Endothelial cell (in vitro differentiated cells): ENCODE measurements at regions not wholly inside any gene's neighbourhood (a gene's known extent, or its start where the extent isn't known, plus 50 kb on each side); places are given as distances from the start of the nearest gene placed in this dataset.

Experiments used
- DNase-seq: peaks from one replicate; pipeline ENCODE4 v3.0.0; 2021; ENCODE audit warnings: low spot score
- H3K27ac Mint-ChIP-seq: one replicate; pipeline ENCODE4 v1.8.0; 2021; ENCODE audit warnings: mixed read lengths, inconsistent platforms; ENCODE audit not compliant: unreplicated experiment
- H3K27me3 Mint-ChIP-seq: one replicate; pipeline ENCODE4 v1.8.0; 2021; ENCODE audit warnings: mild to moderate bottlenecking, moderate library complexity, mixed read lengths, inconsistent platforms; ENCODE audit not compliant: unreplicated experiment
- H3K36me3 Mint-ChIP-seq: one replicate; pipeline ENCODE4 v1.8.0; 2021; ENCODE audit warnings: mild to moderate bottlenecking, low read depth, mixed read lengths, inconsistent platforms; ENCODE audit not compliant: unreplicated experiment
- H3K4me1 Mint-ChIP-seq: one replicate; pipeline ENCODE4 v1.8.0; 2021; ENCODE audit warnings: mild to moderate bottlenecking, mixed read lengths, inconsistent platforms; ENCODE audit not compliant: unreplicated experiment
- H3K4me3 Mint-ChIP-seq: one replicate; pipeline ENCODE4 v1.8.0; 2021; ENCODE audit warnings: mild to moderate bottlenecking, mixed read lengths, inconsistent platforms; ENCODE audit not compliant: unreplicated experiment
- H3K9me3 Mint-ChIP-seq: one replicate; pipeline ENCODE4 v1.8.0; 2021; ENCODE audit warnings: mixed read lengths, inconsistent platforms; ENCODE audit not compliant: unreplicated experiment
- TF ChIP-seq, protein P1 (sequence below): fragments of 200-600 bp; sonication (generic); IDR thresholded peaks from one replicate; pipeline ENCODE4 v1.5.0; 2021; ENCODE audit warnings: antibody characterized with exemption; ENCODE audit not compliant: unreplicated experiment

DNA sequence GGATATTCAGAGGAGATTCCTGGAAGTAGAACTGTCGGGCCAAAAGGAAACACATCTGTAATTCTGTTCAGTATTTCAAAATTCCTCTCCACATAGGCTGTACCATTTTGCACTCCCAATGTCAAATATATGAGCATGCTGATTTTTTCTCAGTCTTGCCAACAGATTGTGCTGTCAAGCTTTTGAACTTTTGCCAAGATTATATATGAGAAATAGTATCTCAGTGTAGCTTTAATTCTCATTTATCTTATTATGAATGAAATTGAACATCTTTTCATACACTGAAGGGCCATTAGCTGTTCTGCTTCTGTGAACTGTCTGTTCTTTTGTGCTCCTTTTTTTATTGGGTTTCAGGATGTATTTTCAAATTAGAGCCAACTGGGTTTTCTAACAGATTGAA is 907.1 kb downstream of the MAT2B start:
- Mint-ChIP-seq H3K27me3 (no peaks in the 10 kb centered on the region), H3K36me3 (no peaks in the 10 kb centered on the region), H3K27ac (no peak overlapping the region), H3K4me1 (no peaks in the 10 kb centered on the region), H3K4me3 (no peak overlapping the region), H3K9me3 (no peaks in the 10 kb centered on the region)
- TF ChIP-seq, protein P1, sequence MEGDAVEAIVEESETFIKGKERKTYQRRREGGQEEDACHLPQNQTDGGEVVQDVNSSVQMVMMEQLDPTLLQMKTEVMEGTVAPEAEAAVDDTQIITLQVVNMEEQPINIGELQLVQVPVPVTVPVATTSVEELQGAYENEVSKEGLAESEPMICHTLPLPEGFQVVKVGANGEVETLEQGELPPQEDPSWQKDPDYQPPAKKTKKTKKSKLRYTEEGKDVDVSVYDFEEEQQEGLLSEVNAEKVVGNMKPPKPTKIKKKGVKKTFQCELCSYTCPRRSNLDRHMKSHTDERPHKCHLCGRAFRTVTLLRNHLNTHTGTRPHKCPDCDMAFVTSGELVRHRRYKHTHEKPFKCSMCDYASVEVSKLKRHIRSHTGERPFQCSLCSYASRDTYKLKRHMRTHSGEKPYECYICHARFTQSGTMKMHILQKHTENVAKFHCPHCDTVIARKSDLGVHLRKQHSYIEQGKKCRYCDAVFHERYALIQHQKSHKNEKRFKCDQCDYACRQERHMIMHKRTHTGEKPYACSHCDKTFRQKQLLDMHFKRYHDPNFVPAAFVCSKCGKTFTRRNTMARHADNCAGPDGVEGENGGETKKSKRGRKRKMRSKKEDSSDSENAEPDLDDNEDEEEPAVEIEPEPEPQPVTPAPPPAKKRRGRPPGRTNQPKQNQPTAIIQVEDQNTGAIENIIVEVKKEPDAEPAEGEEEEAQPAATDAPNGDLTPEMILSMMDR, result no peak
- DNase-seq, result no peak

DNA sequence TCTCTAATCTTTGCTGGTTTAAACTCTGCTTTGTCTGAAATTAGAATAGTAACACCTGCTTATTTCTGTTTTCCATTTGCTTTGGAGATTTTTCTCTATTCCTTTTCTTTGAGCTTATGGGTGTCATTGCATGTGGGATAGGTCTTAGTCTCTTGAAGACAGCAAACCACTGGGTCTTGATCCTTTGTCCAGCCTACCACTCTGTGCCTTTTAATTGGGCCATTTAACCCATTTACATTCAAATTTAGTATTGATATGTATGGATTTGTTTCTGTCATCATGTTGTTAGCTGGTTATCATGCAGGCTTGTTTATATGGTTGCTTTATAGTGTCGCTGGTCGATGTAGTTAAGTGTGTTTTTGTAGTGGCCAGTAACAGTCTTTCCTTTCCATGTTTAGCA is 914.7 kb downstream of the MAT2B start:
- Mint-ChIP-seq H3K36me3 (no peaks in the 10 kb centered on the region), H3K4me1 (no peaks in the 10 kb centered on the region), H3K9me3 (no peaks in the 10 kb centered on the region), H3K4me3 (no peak overlapping the region), H3K27ac (no peak overlapping the region), H3K27me3 (no peaks in the 10 kb centered on the region)
- TF ChIP-seq, protein P1, result no peak
- no peak for DNase-seq

DNA sequence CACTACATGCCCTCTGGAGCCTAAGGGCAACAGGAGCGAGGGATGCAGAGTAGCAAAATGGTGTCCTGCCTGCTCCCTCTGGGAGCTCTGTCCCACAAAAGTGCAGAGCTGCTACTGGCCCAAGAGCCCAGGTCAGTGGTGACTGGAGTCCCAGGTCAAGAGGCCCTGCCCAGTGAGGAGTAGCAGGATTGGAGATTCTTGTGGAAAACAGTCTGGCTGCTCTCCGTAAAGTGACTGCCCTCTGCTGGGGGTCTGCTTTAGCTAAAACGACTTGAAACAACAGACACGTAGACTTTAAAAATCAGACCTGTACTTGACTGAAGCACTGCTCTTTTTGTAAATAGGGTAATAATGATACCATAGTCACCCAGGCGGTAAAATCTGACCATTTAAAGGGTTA is 917.0 kb downstream of the MAT2B start:
- no peaks in the 10 kb centered on the region for H3K4me1 Mint-ChIP-seq
- no peaks in the 10 kb centered on the region for H3K9me3 Mint-ChIP-seq
- no peaks in the 10 kb centered on the region for H3K27me3 Mint-ChIP-seq
- TF ChIP-seq, protein P1, result no peak
- H3K36me3 Mint-ChIP-seq, result no peaks in the 10 kb centered on the region
- no peak overlapping the region for H3K4me3 Mint-ChIP-seq
- peak; percentile 45 for DNase-seq
- H3K27ac Mint-ChIP-seq, result no peak overlapping the region

DNA sequence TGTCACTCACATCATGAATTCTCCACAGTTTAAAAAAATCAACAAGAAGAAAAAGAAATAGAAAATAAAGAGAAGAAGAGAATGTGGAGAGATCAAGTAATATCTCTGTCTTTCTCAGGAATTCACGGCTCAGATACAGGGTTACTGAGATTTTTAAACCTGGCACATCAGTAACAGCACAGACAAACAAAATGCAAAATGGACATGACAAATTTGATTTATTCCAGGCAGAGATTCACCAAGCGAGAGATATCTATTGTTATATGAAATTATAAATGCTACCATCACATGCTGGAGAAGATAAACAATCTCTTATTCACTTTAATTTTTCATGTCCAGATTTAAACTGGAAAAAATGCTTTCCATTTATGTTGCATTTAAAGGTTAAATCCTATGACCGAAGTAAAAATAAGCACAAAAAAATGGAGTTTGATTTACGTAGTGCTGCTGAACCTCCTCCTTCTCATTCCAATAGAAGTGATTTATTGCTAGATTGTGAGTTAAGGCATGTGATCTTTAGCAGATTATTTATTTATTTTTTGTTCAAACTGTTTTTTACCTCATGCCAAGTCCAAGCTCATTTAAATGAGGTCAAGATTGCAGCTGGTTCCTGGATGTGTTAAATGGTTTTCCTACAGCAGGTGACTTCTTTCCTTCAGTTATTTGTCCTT is 926.4 kb downstream of the MAT2B start:
- H3K4me3 Mint-ChIP-seq, result no peak overlapping the region
- H3K27ac Mint-ChIP-seq, result no peak overlapping the region
- H3K27me3 Mint-ChIP-seq, result no peaks in the 10 kb centered on the region
- H3K4me1 Mint-ChIP-seq, result no peaks in the 10 kb centered on the region
- H3K9me3 Mint-ChIP-seq, result no peaks in the 10 kb centered on the region
- no peak for DNase-seq
- H3K36me3 Mint-ChIP-seq, result no peaks in the 10 kb centered on the region
- TF ChIP-seq, protein P1, result no peak

DNA sequence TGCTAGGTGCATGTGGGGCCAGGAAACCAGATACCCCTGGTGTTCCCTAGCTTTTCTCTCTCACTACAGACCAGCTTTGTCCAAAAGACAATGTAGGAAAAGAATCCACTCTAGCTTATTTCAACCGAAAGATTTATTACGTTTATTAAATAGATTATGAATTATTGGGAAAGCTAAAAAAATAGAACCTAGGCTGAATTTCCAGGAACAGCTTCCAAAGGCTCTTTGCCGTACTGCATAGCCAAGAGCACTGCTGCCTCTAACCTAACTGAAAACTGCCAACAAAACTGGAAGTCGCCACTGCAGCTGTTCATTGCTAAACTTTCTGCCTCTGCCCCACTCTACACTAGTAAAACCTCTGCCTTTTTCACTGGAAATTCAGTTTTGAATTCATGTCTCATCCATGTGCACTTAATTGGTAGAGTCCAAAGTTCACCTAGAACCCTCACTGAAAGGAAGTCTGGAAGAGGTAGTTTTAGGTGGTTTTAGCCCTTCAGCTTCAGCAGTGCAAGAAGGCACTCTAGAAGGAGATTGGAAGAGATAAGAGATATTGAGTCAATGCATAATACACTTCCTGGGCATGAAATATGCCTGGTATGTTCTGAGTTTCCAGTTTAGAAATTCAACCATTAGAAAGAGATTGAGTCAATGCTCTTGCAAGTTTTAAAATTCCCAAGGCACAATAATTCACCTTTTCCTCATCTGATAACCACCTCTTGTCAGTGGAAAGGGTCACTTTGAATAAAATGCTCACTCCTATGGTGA is 927.9 kb downstream of the MAT2B start:
- Mint-ChIP-seq H3K9me3 (no peaks in the 10 kb centered on the region), H3K4me1 (no peaks in the 10 kb centered on the region), H3K36me3 (no peaks in the 10 kb centered on the region), H3K27me3 (no peaks in the 10 kb centered on the region), H3K27ac (no peak overlapping the region), H3K4me3 (no peak overlapping the region)
- DNase-seq, result no peak
- TF ChIP-seq, protein P1, result no peak
